HG03439 (cell line): ENCODE measurements at regions not wholly inside any gene's neighbourhood (a gene's known extent, or its start where the extent isn't known, plus 50 kb on each side); places are given as distances from the start of the nearest gene placed in this dataset.
"Not testable (repeated sequence)": the region's sequence is repeated elsewhere in the genome, so short reads cannot be mapped to it uniquely, and the experiment has no call there.

Source experiments
- ATAC-seq: cut with Tn5 transposase; IDR thresholded peaks from one replicate; pipeline ENCODE4 v1.9.1; 2021; ENCODE audit warnings: mild to moderate bottlenecking, moderate library complexity; ENCODE audit not compliant: unreplicated experiment

DNA sequence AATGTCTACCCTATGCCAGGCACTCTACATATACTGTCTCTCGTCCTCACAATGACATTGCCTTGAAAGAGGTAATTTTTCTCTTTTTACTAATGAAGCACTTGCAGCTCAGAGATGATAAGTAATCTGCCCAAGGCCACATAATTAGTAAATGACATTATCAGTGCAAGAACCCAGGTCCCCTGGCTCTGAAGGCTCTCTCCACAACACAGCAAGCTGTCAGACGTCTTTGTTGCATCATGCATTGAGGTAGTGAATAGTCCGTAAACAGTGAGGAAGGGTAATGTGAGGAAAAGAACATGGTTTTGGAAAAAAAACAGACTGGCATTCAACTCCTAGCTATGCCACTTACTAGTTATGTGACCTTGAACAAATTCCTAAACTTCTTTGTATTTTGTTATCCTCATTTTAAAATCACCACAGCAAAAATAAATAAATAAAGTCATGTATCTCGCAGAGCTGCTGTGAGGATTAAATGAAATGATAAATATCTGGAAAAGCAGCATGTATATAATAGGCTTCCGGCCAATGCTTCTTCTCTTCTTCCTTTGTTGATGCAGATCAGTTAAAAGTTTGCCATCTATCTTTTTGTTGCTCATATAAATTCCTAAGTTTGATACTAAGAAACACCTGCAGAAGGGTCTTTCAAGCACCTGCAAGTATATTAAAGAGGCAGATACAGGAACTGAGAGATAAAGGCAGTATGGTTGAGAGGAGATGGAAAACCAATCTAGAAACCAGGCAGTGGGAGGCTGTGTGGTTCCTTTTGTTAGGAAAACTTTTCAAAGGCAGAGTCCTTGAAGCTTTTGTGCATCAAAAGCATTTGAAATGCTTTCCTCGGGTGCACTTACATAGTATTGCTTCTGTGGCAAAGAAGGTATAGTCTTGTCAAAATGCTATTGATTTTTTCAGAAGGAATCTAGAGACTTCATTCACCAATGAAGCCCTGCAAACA is 82.8 kb downstream of the BTG1 start:
- no peak for ATAC-seq

DNA sequence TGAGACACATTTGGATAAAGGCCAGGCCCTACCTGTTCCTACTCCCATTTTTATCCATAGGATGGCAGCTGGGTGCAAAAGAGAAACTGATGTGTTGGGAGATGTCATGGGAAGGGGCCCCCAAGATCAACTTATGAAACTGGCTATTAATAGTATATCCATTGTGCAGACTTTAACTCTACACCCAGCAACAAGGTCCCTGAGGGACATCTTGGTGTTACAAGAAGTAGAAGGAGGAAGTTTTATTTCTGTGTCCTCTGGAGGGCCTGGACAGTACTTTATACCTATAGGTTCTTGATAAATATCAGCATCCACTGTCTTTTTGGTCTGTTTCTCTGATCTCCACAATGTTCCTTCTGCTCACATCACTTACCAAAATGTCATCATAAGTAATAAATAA is 84.6 kb downstream of the BTG1 start:
- ATAC-seq: no peak

GRCh38 chr12:92059960-92060359 is 85.7 kb downstream of the BTG1 start:
- ATAC-seq: no peak

DNA sequence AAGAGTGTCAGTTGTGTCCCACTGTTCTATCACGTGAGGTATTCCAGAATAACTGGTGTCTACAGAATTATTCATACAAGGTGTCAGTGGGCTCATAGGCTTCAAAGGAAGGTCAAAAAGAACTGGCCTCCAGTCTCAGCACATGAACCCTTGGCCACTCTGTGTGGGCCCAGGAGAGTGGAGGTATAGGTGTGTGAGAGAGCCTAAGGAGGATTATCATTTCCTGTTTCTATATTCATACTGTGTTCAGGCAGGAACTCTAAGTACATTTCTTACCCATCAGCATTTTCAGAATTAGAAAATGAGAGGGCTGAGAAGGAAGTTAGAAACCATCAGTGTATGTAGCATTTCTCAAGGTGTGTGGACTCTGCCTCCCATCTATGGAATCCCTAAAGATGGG is 87.0 kb downstream of the BTG1 start:
- ATAC-seq: no peak

DNA sequence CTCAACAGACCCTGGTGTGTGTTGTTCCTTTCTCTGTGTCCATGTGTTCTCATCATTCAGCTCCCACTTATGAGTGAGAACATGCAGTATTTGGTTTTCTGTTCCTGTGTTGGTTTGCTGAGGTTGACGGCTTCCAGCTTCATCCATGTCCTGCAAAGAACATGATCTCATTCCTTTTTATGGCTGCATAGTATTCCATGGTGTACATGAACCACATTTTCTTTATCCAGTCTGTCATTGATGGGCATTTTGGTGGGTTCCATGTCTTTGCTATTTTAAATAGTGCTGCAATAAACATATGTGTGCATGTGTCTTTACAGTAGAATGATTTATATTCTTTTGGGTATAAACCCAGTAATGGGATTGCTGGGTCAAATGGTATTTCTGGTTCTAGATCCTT is 88.9 kb downstream of the BTG1 start:
- ATAC-seq: not testable (repeated sequence)

DNA sequence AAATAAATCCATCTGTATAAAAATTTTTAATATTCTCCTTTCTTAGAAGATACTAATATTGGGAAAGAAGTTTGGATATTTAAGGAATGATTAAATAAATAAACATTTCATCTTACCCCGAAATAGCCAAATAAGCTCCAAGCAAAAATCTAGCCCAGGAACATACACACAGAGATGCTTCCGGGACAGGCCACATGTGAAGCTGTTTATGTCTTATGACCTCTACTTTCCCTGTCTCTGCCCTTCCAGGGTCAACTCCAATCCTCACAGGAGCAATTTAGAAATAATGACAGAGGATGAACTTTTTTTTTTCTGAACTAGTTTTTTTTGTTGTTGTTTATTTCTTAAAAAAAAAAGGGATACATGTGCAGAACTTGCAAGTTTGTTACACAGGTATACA is 89.4 kb downstream of the BTG1 start:
- ATAC-seq: no peak

GRCh38 chr12:92055877-92056276 is 89.8 kb downstream of the BTG1 start:
- no peak for ATAC-seq

DNA sequence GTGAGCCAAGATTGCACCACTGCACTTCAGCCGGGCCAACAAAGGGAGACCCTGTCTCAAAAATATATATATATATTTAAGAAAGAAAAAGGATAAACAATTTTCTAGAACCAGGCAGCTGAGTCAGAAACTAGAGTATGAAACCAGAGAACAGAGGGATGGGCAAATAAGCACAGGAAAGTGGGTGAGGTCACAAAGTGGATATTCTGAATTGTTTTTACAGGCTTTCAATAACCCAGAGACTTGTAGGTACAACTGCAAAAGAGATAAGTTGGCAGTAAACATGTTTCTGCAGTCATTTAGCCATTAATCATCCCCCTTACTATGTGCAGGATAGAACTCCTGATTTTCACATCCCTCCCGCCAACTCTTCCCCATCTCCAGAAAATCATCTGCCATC is 94.2 kb downstream of the BTG1 start:
- ATAC-seq: no peak

GRCh38 chr12:92049403-92049802 is 96.2 kb downstream of the BTG1 start:
- no peak for ATAC-seq

DNA sequence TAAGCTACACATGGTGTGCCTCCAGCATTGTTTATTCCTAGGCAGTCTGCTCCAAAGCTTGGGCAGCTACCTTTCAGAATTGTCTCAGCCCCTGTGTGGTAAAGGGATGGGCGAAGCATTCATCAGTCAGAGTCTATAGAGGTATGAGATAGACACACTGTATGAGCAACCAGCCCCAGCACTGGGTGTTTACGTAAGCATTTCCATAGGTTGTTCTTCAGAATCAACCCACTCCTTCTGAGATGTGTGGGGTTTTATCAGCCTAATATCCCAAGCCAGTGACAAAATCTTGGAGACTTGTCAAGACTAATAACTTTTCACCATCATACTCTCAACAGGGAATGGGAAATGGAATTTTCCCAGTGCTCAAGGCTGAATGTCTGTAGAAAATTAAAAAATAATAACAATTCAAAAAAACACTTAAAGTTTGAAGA is 98.2 kb downstream of the BTG1 start:
- ATAC-seq: no peak

DNA sequence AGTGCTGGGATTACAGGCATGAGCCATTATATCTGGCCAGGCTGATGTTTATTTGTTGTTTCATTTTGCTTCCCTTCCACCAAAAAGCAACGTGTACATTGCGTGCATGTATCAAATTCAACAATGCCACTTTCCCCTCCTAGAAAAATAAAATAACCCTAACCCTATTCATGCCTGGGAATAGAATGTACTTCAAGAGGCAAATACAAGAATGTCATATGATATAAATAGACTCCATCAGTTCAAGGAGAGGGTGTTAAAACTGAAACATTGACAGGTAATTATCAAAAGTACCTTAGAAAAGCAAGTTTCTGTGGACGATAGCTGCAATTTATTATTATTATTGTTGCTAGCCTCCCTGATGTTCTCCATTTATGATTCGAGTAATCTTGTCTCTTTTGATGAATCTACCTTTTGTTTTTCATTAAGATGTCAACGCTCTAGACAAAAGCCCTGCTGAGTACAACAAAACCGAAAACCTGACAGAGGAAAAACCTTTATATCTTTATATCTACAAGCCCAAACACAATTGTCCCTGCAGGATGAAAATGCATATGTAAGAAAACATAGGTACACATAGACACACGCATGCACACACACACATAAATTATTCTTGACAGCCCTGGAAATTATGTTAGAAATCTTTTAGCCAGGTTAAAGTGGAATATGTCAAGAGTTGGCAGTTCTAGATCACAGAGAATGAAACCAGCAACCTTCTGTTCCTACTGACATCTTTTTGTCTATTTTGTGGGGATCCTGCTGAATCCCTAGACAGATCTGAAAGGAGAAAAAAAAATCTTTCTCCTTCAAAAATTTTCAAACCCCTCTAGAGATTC is 98.9 kb downstream of the BTG1 start:
- no peak for ATAC-seq

DNA sequence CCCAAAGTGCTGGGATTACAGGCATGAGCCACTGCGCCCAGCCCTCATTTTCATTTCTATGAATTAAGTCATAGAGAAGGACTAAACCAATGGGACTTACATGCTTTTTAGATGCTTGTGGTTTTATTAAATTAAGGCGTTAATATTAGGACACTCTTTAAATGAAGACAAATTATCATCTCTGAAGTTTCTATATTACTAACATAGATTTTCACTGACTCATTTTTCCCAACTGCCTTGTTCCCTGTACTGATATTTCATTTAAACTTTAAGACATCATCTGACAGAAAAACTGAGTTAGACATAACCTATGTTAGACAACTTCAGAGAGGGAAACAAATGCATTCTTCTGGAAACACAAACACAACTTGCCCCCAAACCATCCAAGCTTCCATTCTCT is 99.8 kb downstream of the BTG1 start:
- ATAC-seq: no peak

- no peak for ATAC-seq
These were observed 101.2 kb downstream of the BTG1 start for GRCh38 chr12:92044435-92044834.

DNA sequence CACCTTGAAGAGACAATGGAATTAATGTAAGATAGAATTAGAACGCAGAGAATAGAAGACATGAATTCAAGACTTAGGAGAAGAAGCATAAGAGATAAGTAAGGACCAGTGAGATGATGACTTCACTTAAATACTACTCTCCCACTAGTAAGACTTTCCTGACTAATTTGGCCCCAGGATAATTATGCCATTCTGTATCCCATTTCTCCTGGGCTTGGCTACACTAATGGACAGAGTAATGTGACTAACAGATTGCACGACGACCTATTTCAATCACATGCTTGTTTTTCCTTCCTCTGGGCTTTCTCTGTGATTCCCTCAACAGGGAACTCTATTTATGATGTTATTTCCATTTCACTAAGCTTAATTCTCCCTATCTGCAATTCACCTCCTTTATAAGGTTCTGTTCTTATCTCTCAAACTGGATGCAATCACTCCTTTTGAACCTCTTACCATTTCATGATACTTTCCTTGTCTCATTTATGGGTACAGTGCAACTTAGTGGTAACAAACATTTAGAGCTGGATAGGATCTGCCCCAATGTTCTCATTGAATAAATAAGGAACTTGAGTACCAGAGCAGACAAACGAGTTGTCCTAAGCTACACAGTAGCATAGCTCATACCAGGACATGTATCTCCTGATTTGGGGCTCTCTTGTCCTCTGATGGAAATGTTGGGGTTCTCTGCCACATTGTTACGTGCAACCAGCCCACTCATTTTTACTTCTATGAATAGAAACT is 102.7 kb downstream of the BTG1 start:
- ATAC-seq: no peak

- ATAC-seq: no peak
These were observed 103.9 kb downstream of the BTG1 start for GRCh38 chr12:92041742-92042141.

DNA sequence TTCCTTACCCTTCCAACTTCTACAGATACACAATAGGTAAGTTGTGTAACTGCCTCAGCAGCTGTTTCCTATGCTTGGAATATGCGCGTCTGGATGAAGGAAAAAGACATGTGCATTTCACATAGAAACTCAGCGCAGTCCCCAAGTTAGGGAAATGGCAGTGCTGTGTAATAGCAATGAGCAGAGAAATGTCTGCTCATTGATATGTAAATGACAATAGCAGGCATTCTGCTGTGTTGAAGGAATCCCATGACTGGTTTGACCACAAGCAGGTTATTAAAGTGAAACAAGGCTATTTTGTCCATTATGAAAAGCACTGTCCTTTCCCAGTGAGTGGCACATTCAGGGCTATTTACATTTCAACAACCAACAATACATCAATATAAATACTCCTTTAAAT is 106.6 kb downstream of the BTG1 start:
- ATAC-seq: no peak

GRCh38 chr12:92038476-92038875 is 107.2 kb downstream of the BTG1 start:
- ATAC-seq: no peak

GRCh38 chr12:92036771-92037453 is 108.7 kb downstream of the BTG1 start:
- no peak for ATAC-seq

DNA sequence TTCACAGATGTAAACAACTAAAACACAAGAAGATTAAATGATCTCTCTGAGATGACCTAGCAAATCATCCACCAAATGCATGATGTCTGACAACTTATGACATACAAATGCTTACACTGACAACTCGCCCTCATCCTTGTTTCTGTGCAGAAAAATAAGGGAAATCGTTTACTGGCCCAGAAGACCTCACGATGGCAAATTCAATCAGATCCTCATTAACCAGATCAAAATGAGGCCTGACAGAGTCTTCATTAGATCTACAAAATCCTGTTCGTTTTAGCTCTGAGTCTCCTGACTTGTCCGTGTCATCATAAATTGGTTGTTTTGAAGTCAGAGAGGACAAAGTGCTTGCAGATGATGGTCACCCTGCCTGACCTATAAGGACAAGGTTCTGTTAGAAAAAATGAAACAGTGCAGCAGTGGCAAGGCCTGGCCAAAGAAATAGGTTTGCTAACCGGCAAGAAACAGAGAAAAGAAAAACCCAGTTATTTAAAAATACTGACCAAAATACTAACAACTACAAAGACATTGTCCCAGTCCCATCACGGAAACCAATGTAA is 109.5 kb downstream of the BTG1 start:
- ATAC-seq: no peak

GRCh38 chr12:92035477-92035876 is 110.2 kb downstream of the BTG1 start:
- no peak for ATAC-seq
